ENCODE measurements at regions not wholly inside any gene's neighbourhood (a gene's known extent, or its start where the extent isn't known, plus 50 kb on each side); places are given as distances from the start of the nearest gene placed in this dataset.

- ATAC-seq, result peak; percentile 65 to 75 (median 68)
- H3K27me3 ChIP-seq (ENCODE audit: insufficient read depth in 3 of 3, low read length in 2 of 3), result no peaks in the 10 kb centered on the region
- no peak for TF ChIP-seq CTCF (IDR thresholded peaks at IDR 0.05)
- H3K36me3 ChIP-seq (ENCODE audit: insufficient read depth in 1 of 2, low read depth in 1 of 2), result peaks cover 2 to 7% of the 10 kb centered on the region in 2 donors
- H3K4me3 ChIP-seq, result peak overlapping the region; percentile 95
- peaks cover 78% of the 10 kb centered on the region for H3K4me1 ChIP-seq
- intact Hi-C loops (cut with DNase I), result no loop called here
- peak overlapping the region; percentile 98 for H3K27ac ChIP-seq
- DNase-seq, result peak; percentile 88 to 92
- WGBS, 3 donors, result 3 to 5% (median 4%) methylated on average over 39 to 57 of the region's 57 CpGs
- H3K9me3 ChIP-seq, result no peaks in the 10 kb centered on the region
Observed at GRCh38 chr22:46079861-46080821, 70.2 kb upstream of the PPARA start.

- no peak for TF ChIP-seq CTCF (IDR thresholded peaks at IDR 0.05)
- peak overlapping the region; percentile 95 for H3K4me3 ChIP-seq
- peak overlapping the region; percentile 98 for H3K27ac ChIP-seq
- peak; percentile 32 to 62 for DNase-seq
- intact Hi-C loops (cut with DNase I), result no loop called here
- H3K9me3 ChIP-seq, result no peaks in the 10 kb centered on the region
- H3K36me3 ChIP-seq (ENCODE audit: insufficient read depth in 1 of 2, low read depth in 1 of 2), result peaks cover 0 to 8% of the 10 kb centered on the region in 2 donors
- H3K27me3 ChIP-seq (ENCODE audit: insufficient read depth in 3 of 3, low read length in 2 of 3), result no peaks in the 10 kb centered on the region
- peaks cover 78% of the 10 kb centered on the region for H3K4me1 ChIP-seq
- ATAC-seq, result no peak
- WGBS, 3 donors, result 18 to 41% (median 19%) methylated on average over 25 of the region's 25 CpGs
Observed at GRCh38 chr22:46081036-46081830, 69.1 kb upstream of the PPARA start.

- DNase-seq, result peak; percentile 27 to 51
- peaks cover 79% of the 10 kb centered on the region for H3K4me1 ChIP-seq
- H3K36me3 ChIP-seq (ENCODE audit: insufficient read depth in 1 of 2, low read depth in 1 of 2), result peaks cover 0 to 11% of the 10 kb centered on the region in 2 donors
- peak overlapping the region; percentile 95 for H3K4me3 ChIP-seq
- WGBS, 3 donors, result 12 to 40% (median 16%) methylated on average over 18 of the region's 18 CpGs
- intact Hi-C loops (cut with DNase I), result loop anchor here in 1 of 2 donors (2.0 kb wide), 1 partner anchor 15 kb away; no protein-coding TSS in a partner anchor
- peak overlapping the region; percentile 98 for H3K27ac ChIP-seq
- no peak for ATAC-seq
- TF ChIP-seq CTCF (IDR thresholded peaks at IDR 0.05), result no peak
- no peaks in the 10 kb centered on the region for H3K27me3 ChIP-seq (ENCODE audit: insufficient read depth in 3 of 3, low read length in 2 of 3)
- H3K9me3 ChIP-seq, result no peaks in the 10 kb centered on the region
Observed at GRCh38 chr22:46081831-46082210, 68.5 kb upstream of the PPARA start.

- WGBS, 3 donors, result 38 to 59% (median 46%) methylated on average over 8 of the region's 8 CpGs
- no peak for TF ChIP-seq CTCF (IDR thresholded peaks at IDR 0.05)
- no peaks in the 10 kb centered on the region for H3K9me3 ChIP-seq
- ATAC-seq (no peak), DNase-seq (no peak)
- H3K4me1 ChIP-seq, result peaks cover 79% of the 10 kb centered on the region
- peak overlapping the region; percentile 95 for H3K4me3 ChIP-seq
- peaks cover 0 to 11% of the 10 kb centered on the region in 2 donors for H3K36me3 ChIP-seq (ENCODE audit: insufficient read depth in 1 of 2, low read depth in 1 of 2)
- intact Hi-C loops (cut with DNase I), result loop anchor here in 1 of 2 donors (2.0 kb wide), 1 partner anchor 16 kb away; no protein-coding TSS in a partner anchor
- H3K27ac ChIP-seq, result peak overlapping the region; percentile 98
- no peaks in the 10 kb centered on the region for H3K27me3 ChIP-seq (ENCODE audit: insufficient read depth in 3 of 3, low read length in 2 of 3)
Observed at GRCh38 chr22:46082633-46083032, 67.7 kb upstream of the PPARA start.

Measured in psoas muscle (tissue), 7 donors.